Gastrocnemius medialis (tissue), 4 donors: ENCODE measurements at regions not wholly inside any gene's neighbourhood (a gene's known extent, or its start where the extent isn't known, plus 50 kb on each side); places are given as distances from the start of the nearest gene placed in this dataset.

Experiments used
- CTCF ChIP-seq, 5 experiments: fragments of 450-650 bp in 3 of 5; fragments of 200-600 bp in 2 of 5; sonication (generic) in 2 of 5; IDR thresholded peaks in 4 of 5; conservative IDR thresholded peaks in 1 of 5; 1 replicate in 4 of 5; 2 replicates in 1 of 5; pipeline ENCODE4 v1.5.1; 2016 to 2019; ENCODE audit warnings: antibody characterized with exemption in 5 of 5, mild to moderate bottlenecking in 3 of 5, moderate library complexity in 3 of 5
- POLR2A ChIP-seq, 2 donors: fragments of 450-650 bp; IDR thresholded peaks; one replicate each; pipeline ENCODE4 v1.6.1; 2017; ENCODE audit warnings: antibody characterized with exemption in 2 of 2, mild to moderate bottlenecking in 2 of 2, moderate library complexity in 2 of 2

GRCh38 chr17:73698966-73699365, 54.7 kb upstream of the SDK2 start:
- TF ChIP-seq CTCF (IDR thresholded peaks at IDR 0.05 in 4 of 5, conservative IDR thresholded peaks at IDR 0.05 in 1 of 5): no peak
- TF ChIP-seq POLR2A (IDR thresholded peaks at IDR 0.05): no peak
